GM12878 (cell line): ENCODE measurements at regions not wholly inside any gene's neighbourhood (a gene's known extent, or its start where the extent isn't known, plus 50 kb on each side); places are given as distances from the start of the nearest gene placed in this dataset.
"Not testable (repeated sequence)": the region's sequence is repeated elsewhere in the genome, so short reads cannot be mapped to it uniquely, and the experiment has no call there.

ENCODE experiments used
- FOS ChIP-seq: IDR thresholded peaks from 3 replicates; pipeline ENCODE4 v1.6.1; 2011; ENCODE audit warnings: borderline replicate concordance; ENCODE audit not compliant: insufficient read length; ENCODE audit errors: extremely low read depth
- HDAC6 ChIP-seq: fragments of 200-600 bp; sonication (generic); IDR thresholded peaks from one replicate; pipeline ENCODE4 v1.8.0; 2017; ENCODE audit warnings: antibody characterized with exemption; ENCODE audit not compliant: unreplicated experiment
- IKZF1 ChIP-seq: fragments of 450-650 bp; conservative IDR thresholded peaks from 2 replicates; pipeline ENCODE4 v1.6.1; 2017; ENCODE audit warnings: antibody characterized with exemption, mild to moderate bottlenecking
- NBN ChIP-seq: fragments of 450-650 bp; IDR thresholded peaks from 2 replicates; pipeline ENCODE4 v1.6.1; 2016
- NR2C1 ChIP-seq: fragments of 450-650 bp; IDR thresholded peaks from 2 replicates; pipeline ENCODE4 v1.6.1; 2017; ENCODE audit warnings: antibody characterized with exemption, mild to moderate bottlenecking, moderate library complexity
- NR2C2 ChIP-seq: IDR thresholded peaks from 2 replicates; pipeline ENCODE4 v1.6.1; 2011; ENCODE audit warnings: borderline replicate concordance, low read depth; ENCODE audit not compliant: control insufficient read depth, insufficient read length
- POLR2A ChIP-seq: IDR thresholded peaks from 2 replicates; pipeline ENCODE4 v1.6.1; 2011; ENCODE audit warnings: low read depth, mild to moderate bottlenecking, low read length
- SMC3 ChIP-seq: IDR thresholded peaks from 2 replicates; pipeline ENCODE4 v1.6.1; 2011; ENCODE audit warnings: low read length, improper control_type of control experiment, borderline replicate concordance
- SPI1 ChIP-seq: IDR thresholded peaks from 2 replicates; pipeline ENCODE4 v1.6.1; 2011; ENCODE audit warnings: low read depth, mild to moderate bottlenecking, low read length, moderate library complexity, borderline replicate concordance; ENCODE audit not compliant: insufficient read depth
- TBL1XR1 ChIP-seq: IDR thresholded peaks from 2 replicates; pipeline ENCODE4 v1.6.1; 2012; ENCODE audit warnings: low read depth, low read length, improper control_type of control experiment
- TF ChIP-seq, protein P1 (sequence below): IDR thresholded peaks from 2 replicates; pipeline ENCODE4 v1.6.1; 2011; ENCODE audit warnings: borderline replicate concordance, low read depth, mild to moderate bottlenecking, moderate library complexity, mixed read lengths, low read length; ENCODE audit not compliant: insufficient read depth; ENCODE audit errors: extremely low read length
- TF ChIP-seq, protein P2 (sequence below), 3 experiments: IDR thresholded peaks in 2 of 3; conservative IDR thresholded peaks in 1 of 3; 2 replicates each; pipeline ENCODE4 v1.5.1; 2011; ENCODE audit warnings: low read depth in 3 of 3, low read length in 3 of 3, mild to moderate bottlenecking in 3 of 3, control low read depth in 2 of 3, moderate library complexity in 2 of 3, inconsistent platforms in 1 of 3, mixed read lengths in 1 of 3; ENCODE audit not compliant: control insufficient read depth in 2 of 3, insufficient read depth in 1 of 3; ENCODE audit errors: extremely low read depth in 1 of 3
- TF ChIP-seq, protein P3 (sequence below): IDR thresholded peaks from 2 replicates; pipeline ENCODE4 v1.6.1; 2012; ENCODE audit warnings: low read depth, low read length, improper control_type of control experiment

DNA sequence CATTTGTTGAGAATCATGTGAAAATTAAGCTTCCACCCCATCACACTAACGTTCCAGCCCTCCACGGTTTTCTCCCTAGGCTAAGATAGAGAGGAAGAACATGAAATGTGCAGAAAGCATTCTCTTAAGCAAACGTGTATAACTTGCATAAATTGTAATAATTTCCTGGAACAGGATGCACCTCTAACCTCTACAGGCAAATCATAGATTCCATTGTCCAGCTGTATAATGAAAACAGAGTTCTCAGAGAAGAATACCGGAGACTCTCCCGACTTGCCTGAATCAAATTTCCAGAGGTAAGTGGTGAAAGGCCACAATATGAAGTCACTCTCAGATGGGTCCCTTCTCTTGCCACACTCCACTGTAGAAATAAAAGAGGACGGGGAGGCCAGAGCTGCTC, 87.7 kb downstream of the PPIAL4A start:
- TF ChIP-seq, protein P1, sequence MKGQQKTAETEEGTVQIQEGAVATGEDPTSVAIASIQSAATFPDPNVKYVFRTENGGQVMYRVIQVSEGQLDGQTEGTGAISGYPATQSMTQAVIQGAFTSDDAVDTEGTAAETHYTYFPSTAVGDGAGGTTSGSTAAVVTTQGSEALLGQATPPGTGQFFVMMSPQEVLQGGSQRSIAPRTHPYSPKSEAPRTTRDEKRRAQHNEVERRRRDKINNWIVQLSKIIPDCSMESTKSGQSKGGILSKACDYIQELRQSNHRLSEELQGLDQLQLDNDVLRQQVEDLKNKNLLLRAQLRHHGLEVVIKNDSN, result not testable (repeated sequence)
- not testable (repeated sequence) for TF ChIP-seq IKZF1, SPI1, NR2C2, POLR2A, TBL1XR1, SMC3, FOS, HDAC6, NBN, NR2C1
- TF ChIP-seq, protein P2, sequence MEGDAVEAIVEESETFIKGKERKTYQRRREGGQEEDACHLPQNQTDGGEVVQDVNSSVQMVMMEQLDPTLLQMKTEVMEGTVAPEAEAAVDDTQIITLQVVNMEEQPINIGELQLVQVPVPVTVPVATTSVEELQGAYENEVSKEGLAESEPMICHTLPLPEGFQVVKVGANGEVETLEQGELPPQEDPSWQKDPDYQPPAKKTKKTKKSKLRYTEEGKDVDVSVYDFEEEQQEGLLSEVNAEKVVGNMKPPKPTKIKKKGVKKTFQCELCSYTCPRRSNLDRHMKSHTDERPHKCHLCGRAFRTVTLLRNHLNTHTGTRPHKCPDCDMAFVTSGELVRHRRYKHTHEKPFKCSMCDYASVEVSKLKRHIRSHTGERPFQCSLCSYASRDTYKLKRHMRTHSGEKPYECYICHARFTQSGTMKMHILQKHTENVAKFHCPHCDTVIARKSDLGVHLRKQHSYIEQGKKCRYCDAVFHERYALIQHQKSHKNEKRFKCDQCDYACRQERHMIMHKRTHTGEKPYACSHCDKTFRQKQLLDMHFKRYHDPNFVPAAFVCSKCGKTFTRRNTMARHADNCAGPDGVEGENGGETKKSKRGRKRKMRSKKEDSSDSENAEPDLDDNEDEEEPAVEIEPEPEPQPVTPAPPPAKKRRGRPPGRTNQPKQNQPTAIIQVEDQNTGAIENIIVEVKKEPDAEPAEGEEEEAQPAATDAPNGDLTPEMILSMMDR (IDR thresholded peaks at IDR 0.05 in 2 of 3, conservative IDR thresholded peaks at IDR 0.05 in 1 of 3; ENCODE audit: control insufficient read depth in 2 of 3, extremely low read depth in 1 of 3, insufficient read depth in 1 of 3, low read depth in 3 of 3, low read length in 3 of 3), result not testable (repeated sequence)
- TF ChIP-seq, protein P3, sequence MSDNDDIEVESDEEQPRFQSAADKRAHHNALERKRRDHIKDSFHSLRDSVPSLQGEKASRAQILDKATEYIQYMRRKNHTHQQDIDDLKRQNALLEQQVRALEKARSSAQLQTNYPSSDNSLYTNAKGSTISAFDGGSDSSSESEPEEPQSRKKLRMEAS, result not testable (repeated sequence)
